Gastroesophageal sphincter (tissue), 3 donors: ENCODE measurements at regions not wholly inside any gene's neighbourhood (a gene's known extent, or its start where the extent isn't known, plus 50 kb on each side); places are given as distances from the start of the nearest gene placed in this dataset.

Experiments
- CTCF ChIP-seq, 4 experiments: fragments of 200-600 bp in 2 of 4; fragments of 450-650 bp in 2 of 4; sonication (generic) in 1 of 4; IDR thresholded peaks; one replicate each; pipeline ENCODE4 v1.5.1; 2017 to 2019; ENCODE audit warnings: antibody characterized with exemption in 4 of 4, mild to moderate bottlenecking in 2 of 4, moderate library complexity in 2 of 4
- EP300 ChIP-seq: sonication (generic); formaldehyde crosslinking; IDR thresholded peaks from one replicate; pipeline ENCODE4 v1.6.1; 2017; ENCODE audit warnings: antibody characterized with exemption, mild to moderate bottlenecking
- POLR2A ChIP-seq, 2 donors: fragments of 450-650 bp; IDR thresholded peaks; one replicate each; pipeline ENCODE4 v1.6.1; 2017; ENCODE audit warnings: antibody characterized with exemption in 2 of 2, mild to moderate bottlenecking in 2 of 2, moderate library complexity in 1 of 2

GRCh38 chr3:70557976-70558375 lies 245.5 kb upstream of the MDFIC2 start:
- no peak for TF ChIP-seq CTCF (IDR thresholded peaks at IDR 0.05)
- no peak for TF ChIP-seq EP300
- no peak for TF ChIP-seq POLR2A (IDR thresholded peaks at IDR 0.05)
